ENCODE measurements at regions not wholly inside any gene's neighbourhood (a gene's known extent, or its start where the extent isn't known, plus 50 kb on each side); places are given as distances from the start of the nearest gene placed in this dataset.

- Mint-ChIP-seq H3K27ac (peak overlapping the region; percentile 98), H3K4me1 (peaks cover 98% of the 10 kb centered on the region), H3K4me3 (peak overlapping the region; percentile 78), H3K27me3 (no peaks in the 10 kb centered on the region), H3K36me3 (ENCODE audit: low read depth) (peaks cover 20% of the 10 kb centered on the region), H3K9me3 (ENCODE audit: low read depth) (peaks cover 4% of the 10 kb centered on the region)
- DNase-seq (peak; percentile 80), ATAC-seq (peak; percentile 54)
- CTCF ChIA-PET: interaction anchor here (0.5 to 5.1 kb wide), 50 partner anchors 11 to 541 kb away, joined by 3 to 56 read pairs (median 4); no protein-coding TSS in a partner anchor
- POLR2A ChIA-PET: interaction anchor here (0.6 to 4.2 kb wide), 20 partner anchors 9 to 340 kb away, joined by 3 to 41 read pairs (median 4); no protein-coding TSS in a partner anchor
- intact Hi-C loops (cut with DNase I, micrococcal nuclease): loop anchor here (1.0 kb wide), 5 partner anchors 12 to 340 kb away; no protein-coding TSS in a partner anchor
Measured at GRCh38 chr11:128290106-128290840, 297.1 kb downstream of the ETS1 start.

- ChIA-PET POLR2A (interaction anchor here (0.8 to 4.2 kb wide), 28 partner anchors 9 to 468 kb away, joined by 3 to 41 read pairs (median 6); no protein-coding TSS in a partner anchor), CTCF (interaction anchor here (0.7 to 5.1 kb wide), 40 partner anchors 9 to 550 kb away, joined by 3 to 56 read pairs (median 5); no protein-coding TSS in a partner anchor)
- Mint-ChIP-seq H3K4me3 (no peak overlapping the region), H3K27ac (peak overlapping the region; percentile 98), H3K4me1 (peaks cover 98% of the 10 kb centered on the region), H3K9me3 (ENCODE audit: low read depth) (no peaks in the 10 kb centered on the region), H3K27me3 (no peaks in the 10 kb centered on the region), H3K36me3 (ENCODE audit: low read depth) (peaks cover 14% of the 10 kb centered on the region)
- ATAC-seq: peak; percentile 64
- DNase-seq: peak; percentile 76
- intact Hi-C loops (cut with DNase I, micrococcal nuclease): loop anchor here (1.0 to 10.0 kb wide), 22 partner anchors 30 to 1716 kb away; partner anchors contain the start of gene PRDM10 (in 1 of the 2)
Measured at GRCh38 chr11:128289048-128289447, 298.3 kb downstream of the ETS1 start.

GRCh38 chr11:128288368-128288767 lies 299.0 kb downstream of the ETS1 start:
- Mint-ChIP-seq H3K27me3 (no peaks in the 10 kb centered on the region), H3K4me3 (no peak overlapping the region), H3K27ac (peak overlapping the region; percentile 98), H3K36me3 (ENCODE audit: low read depth) (peaks cover 9% of the 10 kb centered on the region), H3K4me1 (peaks cover 93% of the 10 kb centered on the region), H3K9me3 (ENCODE audit: low read depth) (no peaks in the 10 kb centered on the region)
- ChIA-PET POLR2A (interaction anchor here (0.7 to 4.2 kb wide), 16 partner anchors 10 to 469 kb away, joined by 3 to 41 read pairs (median 5); no protein-coding TSS in a partner anchor), CTCF (interaction anchor here (0.7 to 4.7 kb wide), 27 partner anchors 30 to 551 kb away, joined by 3 to 42 read pairs (median 5); no protein-coding TSS in a partner anchor)
- DNase-seq (peak; percentile 47), ATAC-seq (no peak)
- intact Hi-C loops (cut with DNase I, micrococcal nuclease): loop anchor here (2.0 to 10.0 kb wide), 6 partner anchors 94 to 1716 kb away; partner anchors contain the start of gene PRDM10 (in 1 of the 2)

- ChIA-PET POLR2A (interaction anchor here (0.6 kb wide), 1 partner anchor 247 kb away, joined by 3 read pairs; no protein-coding TSS in a partner anchor), CTCF (interaction anchor here (0.8 to 4.1 kb wide), 8 partner anchors 38 to 545 kb away, joined by 3 to 20 read pairs (median 4); no protein-coding TSS in a partner anchor)
- Mint-ChIP-seq H3K27me3 (no peaks in the 10 kb centered on the region), H3K4me3 (no peak overlapping the region), H3K27ac (peak overlapping the region; percentile 84), H3K9me3 (ENCODE audit: low read depth) (no peaks in the 10 kb centered on the region), H3K4me1 (peaks cover 66% of the 10 kb centered on the region), H3K36me3 (ENCODE audit: low read depth) (peaks cover 3% of the 10 kb centered on the region)
- intact Hi-C loops (cut with DNase I, micrococcal nuclease): loop anchor here (5.0 to 10.0 kb wide), 3 partner anchors 248 to 1719 kb away; partner anchors contain the start of gene PRDM10 (in 1 of the 2)
- DNase-seq (no peak), ATAC-seq (no peak)
Measured at GRCh38 chr11:128285321-128285720, 302.0 kb downstream of the ETS1 start.

- peak; percentile 39 for DNase-seq
- POLR2A ChIA-PET: interaction anchor here (1.2 kb wide), 1 partner anchor 448 kb away, joined by 3 read pairs; no protein-coding TSS in a partner anchor
- Mint-ChIP-seq H3K4me3 (no peak overlapping the region), H3K27me3 (no peaks in the 10 kb centered on the region), H3K27ac (peak overlapping the region; percentile 84), H3K4me1 (peaks cover 59% of the 10 kb centered on the region), H3K9me3 (ENCODE audit: low read depth) (no peaks in the 10 kb centered on the region), H3K36me3 (ENCODE audit: low read depth) (peaks cover 3% of the 10 kb centered on the region)
- peak; percentile 18 for ATAC-seq
- intact Hi-C loops (cut with DNase I, micrococcal nuclease): loop anchor here (5.0 to 10.0 kb wide), 3 partner anchors 247 to 1720 kb away; partner anchors contain the start of gene PRDM10 (in 1 of the 2)
- CTCF ChIA-PET: interaction anchor here (0.6 to 4.1 kb wide), 8 partner anchors 13 to 348 kb away, joined by 3 to 20 read pairs (median 4); no protein-coding TSS in a partner anchor
Measured at GRCh38 chr11:128284634-128285033, 302.7 kb downstream of the ETS1 start.

GRCh38 chr11:128283451-128283850 lies 303.9 kb downstream of the ETS1 start:
- Mint-ChIP-seq H3K27ac (no peak overlapping the region), H3K27me3 (no peaks in the 10 kb centered on the region), H3K4me3 (no peak overlapping the region), H3K36me3 (ENCODE audit: low read depth) (peaks cover 3% of the 10 kb centered on the region), H3K9me3 (ENCODE audit: low read depth) (no peaks in the 10 kb centered on the region), H3K4me1 (peaks cover 49% of the 10 kb centered on the region)
- ATAC-seq: no peak
- no peak for DNase-seq
- POLR2A ChIA-PET: interaction anchor here (1.2 kb wide), 1 partner anchor 450 kb away, joined by 3 read pairs; no protein-coding TSS in a partner anchor
- CTCF ChIA-PET: interaction anchor here (0.7 to 4.1 kb wide), 9 partner anchors 12 to 479 kb away, joined by 3 to 20 read pairs (median 3); no protein-coding TSS in a partner anchor
- intact Hi-C loops (cut with DNase I, micrococcal nuclease): loop anchor here (10.0 kb wide), 2 partner anchors 441 to 1721 kb away; partner anchors contain the start of gene PRDM10 (in 1 of the 2)

- H3K27me3 Mint-ChIP-seq: no peaks in the 10 kb centered on the region
- H3K36me3 Mint-ChIP-seq (ENCODE audit: low read depth): peaks cover 3% of the 10 kb centered on the region
- H3K4me3 Mint-ChIP-seq: no peak overlapping the region
- CTCF ChIA-PET: interaction anchor here (1.3 to 4.1 kb wide), 3 partner anchors 110 to 124 kb away, joined by 3 to 20 read pairs (median 8); no protein-coding TSS in a partner anchor
- H3K9me3 Mint-ChIP-seq (ENCODE audit: low read depth): no peaks in the 10 kb centered on the region
- H3K27ac Mint-ChIP-seq: no peak overlapping the region
- POLR2A ChIA-PET: no interaction called here
- H3K4me1 Mint-ChIP-seq: peaks cover 42% of the 10 kb centered on the region
- intact Hi-C loops (cut with DNase I, micrococcal nuclease): loop anchor here (10.0 kb wide), 2 partner anchors 443 to 1723 kb away; partner anchors contain the start of gene PRDM10 (in 1 of the 2)
- no peak for ATAC-seq
- no peak for DNase-seq
Measured at GRCh38 chr11:128282053-128282452, 305.3 kb downstream of the ETS1 start.

GRCh38 chr11:128279866-128280265 lies 307.5 kb downstream of the ETS1 start:
- DNase-seq (no peak), ATAC-seq (no peak)
- intact Hi-C loops (cut with DNase I, micrococcal nuclease): loop anchor here (10.0 kb wide), 2 partner anchors 445 to 1725 kb away; partner anchors contain the start of gene PRDM10 (in 1 of the 2)
- Mint-ChIP-seq H3K27ac (no peak overlapping the region), H3K4me1 (peaks cover 20% of the 10 kb centered on the region), H3K4me3 (no peak overlapping the region), H3K27me3 (no peaks in the 10 kb centered on the region), H3K9me3 (ENCODE audit: low read depth) (no peaks in the 10 kb centered on the region), H3K36me3 (ENCODE audit: low read depth) (no peaks in the 10 kb centered on the region)
- POLR2A ChIA-PET: interaction anchor here (0.5 kb wide), 1 partner anchor 41 kb away, joined by 3 read pairs; no protein-coding TSS in a partner anchor
- CTCF ChIA-PET: interaction anchor here (0.6 to 3.0 kb wide), 8 partner anchors 13 to 551 kb away, joined by 3 to 8 read pairs (median 5); no protein-coding TSS in a partner anchor

- no peak for ATAC-seq
- Mint-ChIP-seq H3K27ac (no peak overlapping the region), H3K36me3 (ENCODE audit: low read depth) (peaks cover 2% of the 10 kb centered on the region), H3K9me3 (ENCODE audit: low read depth) (peaks cover 1% of the 10 kb centered on the region), H3K4me3 (no peak overlapping the region), H3K27me3 (no peaks in the 10 kb centered on the region), H3K4me1 (peaks cover 35% of the 10 kb centered on the region)
- intact Hi-C loops (cut with DNase I, micrococcal nuclease): loop anchor here in 1 of 2 experiments (5.0 kb wide), 1 partner anchor 76 kb away; no protein-coding TSS in a partner anchor
- ChIA-PET POLR2A (no interaction called here), CTCF (interaction anchor here (0.7 kb wide), 1 partner anchor 70 kb away, joined by 4 read pairs; no protein-coding TSS in a partner anchor)
- no peak for DNase-seq
Measured at GRCh38 chr11:128273736-128274135, 313.6 kb downstream of the ETS1 start.

- Mint-ChIP-seq H3K27me3 (no peaks in the 10 kb centered on the region), H3K4me1 (peaks cover 26% of the 10 kb centered on the region), H3K9me3 (ENCODE audit: low read depth) (peaks cover 1% of the 10 kb centered on the region), H3K36me3 (ENCODE audit: low read depth) (peaks cover 2% of the 10 kb centered on the region), H3K4me3 (no peak overlapping the region), H3K27ac (no peak overlapping the region)
- ChIA-PET POLR2A (no interaction called here), CTCF (interaction anchor here (1.1 to 1.2 kb wide), 2 partner anchors 13 to 16 kb away, joined by 3 to 4 read pairs; no protein-coding TSS in a partner anchor)
- no peak for DNase-seq
- intact Hi-C loops (cut with DNase I, micrococcal nuclease): loop anchor here in 1 of 2 experiments (5.0 kb wide), 1 partner anchor 74 kb away; no protein-coding TSS in a partner anchor
- no peak for ATAC-seq
Measured at GRCh38 chr11:128271401-128271800, 316.0 kb downstream of the ETS1 start.
